ENCODE measurements at regions not wholly inside any gene's neighbourhood (a gene's known extent, or its start where the extent isn't known, plus 50 kb on each side); places are given as distances from the start of the nearest gene placed in this dataset.
"Not testable (repeated sequence)": the region's sequence is repeated elsewhere in the genome, so short reads cannot be mapped to it uniquely, and the experiment has no call there.

- ATAC-seq: no peak
Measured at GRCh38 chr10:32217216-32217615, 129.7 kb downstream of the EPC1 start.

DNA sequence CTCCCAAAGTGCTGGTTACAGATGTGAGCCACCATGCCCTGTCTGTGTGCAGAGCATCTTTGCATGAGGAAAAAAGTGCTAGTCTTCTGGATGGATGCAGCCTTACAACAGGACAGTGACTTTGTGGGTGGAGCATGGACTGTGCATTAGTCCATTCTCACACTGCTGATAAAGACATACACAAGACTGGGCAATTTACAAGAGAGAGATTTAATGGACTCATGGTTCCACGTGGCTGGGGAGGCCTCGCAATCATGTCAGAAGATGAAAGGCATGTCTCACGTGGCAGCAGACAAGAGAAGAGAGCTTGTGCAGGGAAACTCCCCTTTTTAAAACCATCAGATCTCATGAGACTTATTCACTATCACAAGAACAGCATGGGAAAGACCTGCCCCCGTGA, 133.1 kb downstream of the EPC1 start:
- ATAC-seq: not testable (repeated sequence)

- no peak for ATAC-seq
Measured at GRCh38 chr10:32211046-32211363, 136.0 kb downstream of the EPC1 start.

DNA sequence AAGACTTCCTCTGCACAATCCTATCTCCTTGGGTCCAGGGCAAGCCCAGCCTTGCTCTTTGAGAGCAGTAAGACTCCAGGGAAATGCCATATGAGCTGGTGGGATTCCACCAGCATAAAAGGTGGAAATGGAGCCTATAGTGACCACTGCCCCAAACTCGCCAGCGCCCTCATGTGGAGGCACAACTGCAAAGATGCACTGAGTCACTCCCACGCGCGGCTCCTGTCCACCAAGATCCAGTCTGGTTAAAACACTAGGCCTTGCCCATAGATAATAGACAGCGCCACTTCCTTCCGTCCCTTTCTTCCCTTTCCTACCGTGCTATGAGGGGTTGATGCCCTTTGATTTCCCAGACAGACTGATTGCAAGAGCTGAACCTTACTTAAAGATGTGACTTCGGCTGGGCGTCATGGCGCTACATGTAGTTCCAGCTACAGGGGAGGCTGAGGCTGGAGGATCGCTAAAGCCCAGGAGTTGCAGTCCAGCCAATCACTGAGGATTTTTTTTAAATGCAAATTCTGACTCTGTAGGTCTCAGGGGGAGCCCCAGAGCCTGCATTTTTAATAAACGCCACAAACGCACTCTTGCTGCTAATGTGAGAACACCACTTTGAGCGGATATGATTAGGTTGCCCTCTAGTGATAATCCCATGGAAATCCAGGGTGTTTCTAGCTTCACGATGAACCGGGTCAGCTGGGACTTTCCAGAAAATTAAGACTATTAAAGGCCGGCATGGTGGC, 136.5 kb downstream of the EPC1 start:
- ATAC-seq: peak; percentile 41

GRCh38 chr10:32208005-32208404, 139.0 kb downstream of the EPC1 start:
- ATAC-seq: not testable (repeated sequence)

DNA sequence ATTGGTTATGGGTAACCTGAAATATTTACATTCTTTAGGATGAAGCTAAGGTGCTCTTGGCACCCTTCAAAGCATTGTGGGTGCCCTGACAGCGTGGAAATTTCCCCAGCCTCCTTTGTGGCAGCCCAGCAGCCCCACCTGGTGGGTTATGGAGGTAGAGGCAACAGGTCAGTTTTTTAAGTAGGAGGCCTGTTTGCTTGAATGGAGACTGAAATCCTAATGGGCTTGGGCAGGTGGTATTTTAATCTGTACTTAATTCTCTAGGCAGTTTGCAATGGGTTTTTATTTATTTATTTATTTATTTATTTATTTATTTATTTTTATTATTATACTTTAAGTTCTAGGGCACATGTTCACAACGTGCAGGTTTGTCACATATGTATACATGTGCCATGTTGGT, 139.4 kb downstream of the EPC1 start:
- peak; percentile 75 for ATAC-seq

DNA sequence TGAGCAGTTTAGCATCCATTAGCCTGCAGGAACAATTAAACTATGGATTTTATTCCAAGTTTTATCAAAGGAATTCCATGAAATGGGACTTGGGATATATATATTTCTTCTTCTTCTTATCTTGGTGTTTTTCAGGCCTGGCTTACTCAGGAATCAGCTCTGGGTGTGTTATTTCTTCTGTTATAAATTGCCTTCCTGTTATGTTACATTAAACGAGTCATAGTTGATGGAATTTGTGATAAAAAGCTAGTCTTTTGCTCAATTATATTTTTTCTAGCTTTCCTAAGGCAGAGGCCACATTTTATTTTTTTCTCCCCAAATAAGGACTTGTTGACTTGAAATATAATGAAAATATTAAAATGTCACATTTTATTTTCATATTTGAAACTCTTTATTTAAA, 141.3 kb downstream of the EPC1 start:
- no peak for ATAC-seq

- ATAC-seq: no peak
Measured at GRCh38 chr10:32204606-32205005, 142.4 kb downstream of the EPC1 start.

DNA sequence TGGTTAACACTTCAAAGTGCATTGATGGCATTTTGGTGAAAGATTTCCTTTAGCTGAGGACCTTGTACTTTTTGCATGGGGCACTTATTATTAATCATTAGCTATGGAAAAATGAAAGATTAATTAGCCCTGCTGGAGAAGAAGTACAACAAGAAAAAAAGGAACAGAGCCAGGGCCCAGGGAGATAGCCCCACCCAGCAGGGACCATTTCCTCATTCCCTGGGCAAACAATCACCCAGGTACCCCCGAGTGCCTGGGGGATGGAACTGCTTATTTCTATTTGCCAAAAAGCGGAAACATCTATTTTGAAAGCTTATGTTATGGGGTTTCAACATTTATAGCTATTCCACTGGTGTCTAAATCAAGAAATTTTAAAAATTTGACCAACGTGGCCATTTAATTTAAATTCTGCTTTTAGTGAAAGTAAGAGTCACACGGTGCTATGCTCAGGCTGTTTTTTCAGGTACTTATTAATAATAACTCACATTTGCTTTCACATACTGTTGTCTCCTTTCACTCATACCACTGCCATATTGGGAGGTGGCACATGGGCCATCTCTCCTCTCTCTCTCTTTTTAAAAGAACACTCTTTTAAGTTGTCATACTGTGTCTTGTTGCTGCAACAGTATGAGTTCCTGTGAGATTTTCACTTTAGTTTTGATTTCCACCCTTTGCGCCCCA, 143.6 kb upstream of the KIF5B start:
- no peak for ATAC-seq

DNA sequence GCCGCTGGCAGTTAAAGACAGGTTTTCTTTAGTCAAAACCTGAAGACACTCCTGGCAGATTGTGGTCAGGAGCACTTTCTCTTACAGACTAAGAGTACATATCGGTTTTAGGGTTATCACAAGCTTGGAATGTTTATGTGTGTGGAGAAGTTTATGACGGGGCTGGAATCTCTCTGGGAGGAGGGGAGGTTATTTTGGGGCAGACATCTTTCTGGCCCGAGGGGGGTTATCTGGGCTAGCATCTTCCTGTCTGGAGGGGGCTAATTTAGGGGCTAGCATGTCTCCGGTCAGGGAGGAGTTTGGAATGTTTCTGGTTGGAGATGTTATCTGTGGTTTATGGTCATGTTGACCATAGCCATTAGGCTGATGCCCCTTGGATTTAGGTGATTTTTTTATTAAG, 141.2 kb upstream of the KIF5B start:
- no peak for ATAC-seq

- ATAC-seq: peak; percentile 31
Measured at GRCh38 chr10:32190890-32191491, 134.8 kb upstream of the KIF5B start.

GRCh38 chr10:32189400-32190084, 133.3 kb upstream of the KIF5B start:
- ATAC-seq: no peak

- not testable (repeated sequence) for ATAC-seq
Measured at GRCh38 chr10:32188601-32189000, 132.4 kb upstream of the KIF5B start.

DNA sequence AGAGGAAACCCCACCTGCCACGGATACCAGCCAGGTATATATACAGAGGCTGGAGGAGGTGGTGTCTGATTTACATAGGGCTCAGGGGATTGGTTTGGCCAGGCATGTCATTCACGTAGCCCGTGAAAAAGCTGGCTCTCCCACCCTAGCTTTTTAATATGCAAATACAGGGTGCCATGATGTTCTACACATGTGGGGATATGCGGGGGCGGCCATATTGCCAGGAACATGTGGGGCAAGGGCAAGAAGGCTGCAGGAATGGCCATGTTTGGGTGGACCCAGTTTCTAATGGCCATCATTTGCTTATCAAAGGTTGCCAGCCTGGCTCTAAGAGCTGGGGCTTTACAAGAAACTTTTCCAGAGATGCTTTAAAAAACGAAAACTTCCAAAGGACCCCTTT, 131.5 kb upstream of the KIF5B start:
- ATAC-seq: no peak

GRCh38 chr10:32183652-32184051, 127.4 kb upstream of the KIF5B start:
- not testable (repeated sequence) for ATAC-seq

GRCh38 chr10:32182476-32182875, 126.3 kb upstream of the KIF5B start:
- no peak for ATAC-seq

DNA sequence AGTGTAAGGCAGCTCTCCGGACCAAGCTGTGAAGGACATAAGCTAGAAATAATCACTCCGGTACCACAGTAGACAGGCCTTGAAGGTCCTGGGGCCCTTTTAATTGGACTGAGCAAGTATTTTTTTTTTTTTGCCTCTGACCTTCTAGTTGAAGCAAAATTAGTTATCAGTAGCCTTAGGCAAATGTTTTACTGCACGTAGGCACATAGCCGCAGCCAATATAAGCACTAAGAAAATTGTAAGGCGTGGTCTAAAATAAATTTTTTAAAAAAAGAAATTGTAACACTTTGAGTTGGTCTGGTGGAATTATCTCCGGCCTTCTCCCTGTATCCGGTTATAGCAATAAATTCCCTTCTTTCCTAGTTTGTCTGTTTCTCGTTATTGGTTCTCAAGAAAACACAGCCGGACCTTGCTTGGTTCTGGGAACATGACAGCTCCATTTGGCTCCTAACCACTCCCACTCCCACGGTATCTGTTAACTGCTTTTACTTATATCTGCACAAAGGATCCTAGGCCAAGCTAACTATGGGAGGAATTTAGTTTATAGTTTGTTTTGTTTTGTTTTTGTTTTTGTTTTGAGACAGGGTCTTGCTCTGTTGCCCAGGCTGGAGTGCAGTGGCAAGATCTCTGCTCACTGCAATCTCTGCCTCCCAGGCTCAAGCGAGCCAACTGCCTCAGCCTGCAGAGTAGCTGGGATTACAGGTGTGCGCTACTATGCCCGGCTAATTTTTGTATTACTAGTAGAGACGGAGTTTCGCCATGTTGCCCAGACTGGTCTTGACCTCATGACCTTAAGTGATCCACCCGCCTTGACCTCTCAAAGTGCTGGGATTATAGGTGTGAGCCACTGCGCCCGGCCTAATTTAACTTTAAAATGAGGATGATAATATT, 124.4 kb upstream of the KIF5B start:
- ATAC-seq: no peak

GRCh38 chr10:32179836-32180235, 123.6 kb upstream of the KIF5B start:
- ATAC-seq: no peak

- ATAC-seq: not testable (repeated sequence)
Measured at GRCh38 chr10:32177594-32177993, 121.4 kb upstream of the KIF5B start.

GRCh38 chr10:32175629-32176028, 119.4 kb upstream of the KIF5B start:
- peak; percentile 25 for ATAC-seq

GRCh38 chr10:32174349-32174893, 118.2 kb upstream of the KIF5B start:
- no peak for ATAC-seq

- ATAC-seq: peak; percentile 85
Measured at GRCh38 chr10:32171204-32171603, 115.0 kb upstream of the KIF5B start.

Data from esophagus mucosa (tissue), 1 donor.